ENCODE measurements at regions not wholly inside any gene's neighbourhood (a gene's known extent, or its start where the extent isn't known, plus 50 kb on each side); places are given as distances from the start of the nearest gene placed in this dataset.
A peak's percentile ranks its signal among the peaks of the same experiment; 100 is the strongest.

GRCh38 chr2:19028587-19029375 lies 329.6 kb downstream of the OSR1 start:
- DNase-seq, result no peak

GRCh38 chr2:19027626-19028025 lies 330.8 kb downstream of the OSR1 start:
- no peak for DNase-seq

- DNase-seq, result no peak
Measured at GRCh38 chr2:19026261-19026660, 332.2 kb downstream of the OSR1 start.

- no peak for DNase-seq
Measured at GRCh38 chr2:19022334-19022733, 336.1 kb downstream of the OSR1 start.

- no peak for DNase-seq
Measured at GRCh38 chr2:19021721-19022120, 336.7 kb downstream of the OSR1 start.

GRCh38 chr2:19021100-19021476 lies 337.3 kb downstream of the OSR1 start:
- DNase-seq, result no peak

GRCh38 chr2:19020144-19021099 lies 338.0 kb downstream of the OSR1 start:
- DNase-seq, result no peak

GRCh38 chr2:19009510-19009909 lies 348.9 kb downstream of the OSR1 start:
- DNase-seq, result no peak

GRCh38 chr2:19003554-19003953 lies 354.9 kb downstream of the OSR1 start:
- DNase-seq, result no peak

- no peak for DNase-seq
Measured at GRCh38 chr2:19000776-19001175, 357.6 kb downstream of the OSR1 start.

- no peak for DNase-seq
Measured at GRCh38 chr2:18999198-18999597, 359.2 kb downstream of the OSR1 start.

GRCh38 chr2:18998491-18998890 lies 359.9 kb downstream of the OSR1 start:
- DNase-seq, result no peak

- DNase-seq, result no peak
Measured at GRCh38 chr2:18993756-18994338, 364.6 kb downstream of the OSR1 start.

GRCh38 chr2:18991177-18992168 lies 366.9 kb downstream of the OSR1 start:
- peak; percentile 98 for DNase-seq

- DNase-seq, result no peak
Measured at GRCh38 chr2:18988631-18989232, 369.7 kb downstream of the OSR1 start.

GRCh38 chr2:18987592-18988073 lies 370.8 kb downstream of the OSR1 start:
- DNase-seq, result peak; percentile 59

GRCh38 chr2:18987016-18987415 lies 371.4 kb downstream of the OSR1 start:
- no peak for DNase-seq

- DNase-seq, result no peak
Measured at GRCh38 chr2:18986046-18986445, 372.4 kb downstream of the OSR1 start.

GRCh38 chr2:18980786-18981430 lies 377.5 kb downstream of the OSR1 start:
- DNase-seq, result no peak

- no peak for DNase-seq
Measured at GRCh38 chr2:18980104-18980785, 378.2 kb downstream of the OSR1 start.

GRCh38 chr2:18977409-18977808 lies 381.0 kb downstream of the OSR1 start:
- DNase-seq, result no peak
